ENCODE measurements at regions not wholly inside any gene's neighbourhood (a gene's known extent, or its start where the extent isn't known, plus 50 kb on each side); places are given as distances from the start of the nearest gene placed in this dataset.

GRCh38 chr1:90356101-90356500 lies 361.0 kb downstream of the BARHL2 start:
- Histone ChIP-seq H3K27ac (no peak overlapping the region), H2AFZ (no peak overlapping the region), H3K4me3 (no peak overlapping the region), H3K27me3 (no peaks in the 10 kb centered on the region), H3K36me3 (replicated peaks; ENCODE audit: insufficient read depth, low read depth) (no peaks in the 10 kb centered on the region), H3K9me3 (ENCODE audit: low read depth) (no peaks in the 10 kb centered on the region), H3K79me2 (no peaks in the 10 kb centered on the region), H3K9me2 (replicated peaks; ENCODE audit: insufficient read depth) (no peaks in the 10 kb centered on the region), H3K4me1 (ENCODE audit: insufficient read depth) (no peaks in the 10 kb centered on the region), H3K4me2 (no peak overlapping the region), H4K20me1 (ENCODE audit: insufficient read depth, poor library complexity, severe bottlenecking) (no peaks in the 10 kb centered on the region)
- TF ChIP-seq EZH2 (IDR thresholded peaks at IDR 0.05; ENCODE audit: borderline replicate concordance) (no peak), EZH2phosphoT487 (IDR thresholded peaks at IDR 0.05; ENCODE audit: low read depth, severe bottlenecking, unreplicated experiment) (no peak), CTCF (IDR thresholded peaks at IDR 0.05; ENCODE audit: poor library complexity) (no peak)
- DNase-seq (ENCODE audit: low spot score) = no peak
- 89% methylated on average over 3 of the region's 3 CpGs for WGBS (ENCODE audit: low lambda C conversion rate, missing lambda C conversion rate)

GRCh38 chr1:90354704-90355103 lies 359.8 kb downstream of the ZNF326 start:
- Histone ChIP-seq H3K36me3 (replicated peaks; ENCODE audit: insufficient read depth, low read depth) (no peaks in the 10 kb centered on the region), H3K4me2 (no peak overlapping the region), H3K9me3 (ENCODE audit: low read depth) (no peaks in the 10 kb centered on the region), H3K27ac (no peak overlapping the region), H3K27me3 (no peaks in the 10 kb centered on the region), H4K20me1 (ENCODE audit: insufficient read depth, poor library complexity, severe bottlenecking) (no peaks in the 10 kb centered on the region), H2AFZ (no peak overlapping the region), H3K79me2 (no peaks in the 10 kb centered on the region), H3K4me1 (ENCODE audit: insufficient read depth) (no peaks in the 10 kb centered on the region), H3K9me2 (replicated peaks; ENCODE audit: insufficient read depth) (no peaks in the 10 kb centered on the region), H3K4me3 (no peak overlapping the region)
- TF ChIP-seq EZH2 (IDR thresholded peaks at IDR 0.05; ENCODE audit: borderline replicate concordance) (no peak), CTCF (IDR thresholded peaks at IDR 0.05; ENCODE audit: poor library complexity) (no peak), EZH2phosphoT487 (IDR thresholded peaks at IDR 0.05; ENCODE audit: low read depth, severe bottlenecking, unreplicated experiment) (no peak)
- no peak for DNase-seq (ENCODE audit: low spot score)
- 80% methylated on average over 2 of the region's 2 CpGs for WGBS (ENCODE audit: low lambda C conversion rate, missing lambda C conversion rate)

GRCh38 chr1:90351019-90351418 lies 356.1 kb downstream of the ZNF326 start:
- WGBS (ENCODE audit: low lambda C conversion rate, missing lambda C conversion rate) = 85% methylated on average over 2 of the region's 2 CpGs
- DNase-seq (ENCODE audit: low spot score) = no peak
- no peaks in the 10 kb centered on the region for H3K79me2 ChIP-seq

More at GRCh38 chr1:90351019-90351418, 356.1 kb downstream of the ZNF326 start:
- Histone ChIP-seq H3K27me3 (no peaks in the 10 kb centered on the region), H3K4me2 (no peak overlapping the region), H3K9me2 (replicated peaks; ENCODE audit: insufficient read depth) (no peaks in the 10 kb centered on the region), H3K4me1 (ENCODE audit: insufficient read depth) (no peaks in the 10 kb centered on the region), H2AFZ (no peak overlapping the region), H3K4me3 (no peak overlapping the region), H3K36me3 (replicated peaks; ENCODE audit: insufficient read depth, low read depth) (no peaks in the 10 kb centered on the region), H4K20me1 (ENCODE audit: insufficient read depth, poor library complexity, severe bottlenecking) (no peaks in the 10 kb centered on the region), H3K27ac (no peak overlapping the region), H3K9me3 (ENCODE audit: low read depth) (no peaks in the 10 kb centered on the region)
- TF ChIP-seq EZH2phosphoT487 (IDR thresholded peaks at IDR 0.05; ENCODE audit: low read depth, severe bottlenecking, unreplicated experiment) (no peak), CTCF (IDR thresholded peaks at IDR 0.05; ENCODE audit: poor library complexity) (no peak), EZH2 (IDR thresholded peaks at IDR 0.05; ENCODE audit: borderline replicate concordance) (no peak)
